SW 1271 (cell line): ENCODE measurements at regions not wholly inside any gene's neighbourhood (a gene's known extent, or its start where the extent isn't known, plus 50 kb on each side); places are given as distances from the start of the nearest gene placed in this dataset.
A peak's percentile ranks its signal among the peaks of the same experiment; 100 is the strongest.
"Not testable (repeated sequence)": the region's sequence is repeated elsewhere in the genome, so short reads cannot be mapped to it uniquely, and the experiment has no call there.

Source experiments
- DNase-seq, 2 experiments: peaks; one replicate each; lab custom pipeline; 2025; lab: John Stamatoyannopoulos, UW

GRCh38 chr2:212864186-212864585 lies 287.2 kb downstream of the IKZF2 start:
- no peak for DNase-seq

- DNase-seq = no peak
Observed at GRCh38 chr2:212863185-212863588, 288.2 kb downstream of the IKZF2 start.

- no peak for DNase-seq
Observed at GRCh38 chr2:212858496-212858895, 292.9 kb downstream of the IKZF2 start.

- DNase-seq = no peak
Observed at GRCh38 chr2:212854771-212855170, 296.6 kb downstream of the IKZF2 start.

GRCh38 chr2:212854116-212854515 lies 297.3 kb downstream of the IKZF2 start:
- no peak for DNase-seq

GRCh38 chr2:212845941-212846340 lies 305.5 kb downstream of the IKZF2 start:
- no peak for DNase-seq

GRCh38 chr2:212843409-212844199 lies 305.0 kb upstream of the ERBB4 start:
- DNase-seq = peak in 1 of 2 experiments; percentile 50

- no peak for DNase-seq
Observed at GRCh38 chr2:212842544-212843185, 304.1 kb upstream of the ERBB4 start.

- no peak for DNase-seq
Observed at GRCh38 chr2:212841460-212841859, 302.9 kb upstream of the ERBB4 start.

- no peak for DNase-seq
Observed at GRCh38 chr2:212832211-212833195, 293.9 kb upstream of the ERBB4 start.

- no peak for DNase-seq
Observed at GRCh38 chr2:212831671-212832199, 293.1 kb upstream of the ERBB4 start.

- no peak for DNase-seq
Observed at GRCh38 chr2:212816267-212816666, 277.7 kb upstream of the ERBB4 start.

GRCh38 chr2:212815453-212815852 lies 276.9 kb upstream of the ERBB4 start:
- no peak for DNase-seq

- no peak for DNase-seq
Observed at GRCh38 chr2:212814941-212815340, 276.3 kb upstream of the ERBB4 start.

- DNase-seq = no peak
Observed at GRCh38 chr2:212811921-212812320, 273.3 kb upstream of the ERBB4 start.

- DNase-seq = no peak
Observed at GRCh38 chr2:212811036-212811805, 272.6 kb upstream of the ERBB4 start.

- DNase-seq = no peak
Observed at GRCh38 chr2:212797484-212798205, 259.0 kb upstream of the ERBB4 start.

- DNase-seq = no peak
Observed at GRCh38 chr2:212794471-212794870, 255.9 kb upstream of the ERBB4 start.

GRCh38 chr2:212791569-212791968 lies 253.0 kb upstream of the ERBB4 start:
- DNase-seq = no peak

GRCh38 chr2:212786088-212786487 lies 247.5 kb upstream of the ERBB4 start:
- not testable (repeated sequence) for DNase-seq
